ENCODE measurements at regions not wholly inside any gene's neighbourhood (a gene's known extent, or its start where the extent isn't known, plus 50 kb on each side); places are given as distances from the start of the nearest gene placed in this dataset.
A peak's percentile ranks its signal among the peaks of the same experiment; 100 is the strongest.

DNA sequence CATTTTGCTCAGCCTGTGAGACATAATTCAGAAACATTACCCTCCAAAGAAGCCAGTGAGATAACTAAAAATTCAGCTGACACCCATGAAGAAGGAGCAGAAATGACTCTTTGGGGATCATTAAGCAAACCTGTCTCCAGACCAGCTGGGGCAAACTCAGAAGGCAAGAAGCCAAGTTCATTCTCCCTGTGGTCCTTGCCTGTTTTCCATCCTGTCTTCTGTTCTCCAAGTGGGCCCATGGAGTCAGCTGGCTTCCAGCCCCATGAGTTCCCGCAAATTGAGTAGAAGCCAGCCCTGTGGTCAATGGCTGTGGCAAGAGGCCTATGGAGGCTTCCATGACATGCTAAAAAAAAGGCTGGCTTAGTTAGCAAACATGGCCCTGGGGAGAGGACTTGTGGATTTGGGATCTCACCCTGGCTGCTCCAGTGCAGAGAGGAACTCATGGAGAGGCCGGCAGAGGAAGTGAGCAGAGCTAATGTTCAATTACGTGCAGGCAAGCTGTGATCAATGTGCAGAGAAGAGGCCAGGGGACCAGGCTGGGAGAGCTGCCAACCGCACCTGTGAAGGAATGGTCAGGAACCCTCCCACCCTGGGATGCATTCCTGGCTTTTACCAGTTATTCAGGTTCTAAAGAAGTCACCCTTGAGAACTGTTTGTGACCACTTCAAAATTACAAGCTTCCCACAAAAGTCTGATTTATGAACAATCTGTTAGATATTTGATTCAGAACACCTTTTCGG is 229.1 kb downstream of the TSHZ3 start:
- no peak for DNase-seq (ENCODE audit: low read depth in 2 of 2)

DNA sequence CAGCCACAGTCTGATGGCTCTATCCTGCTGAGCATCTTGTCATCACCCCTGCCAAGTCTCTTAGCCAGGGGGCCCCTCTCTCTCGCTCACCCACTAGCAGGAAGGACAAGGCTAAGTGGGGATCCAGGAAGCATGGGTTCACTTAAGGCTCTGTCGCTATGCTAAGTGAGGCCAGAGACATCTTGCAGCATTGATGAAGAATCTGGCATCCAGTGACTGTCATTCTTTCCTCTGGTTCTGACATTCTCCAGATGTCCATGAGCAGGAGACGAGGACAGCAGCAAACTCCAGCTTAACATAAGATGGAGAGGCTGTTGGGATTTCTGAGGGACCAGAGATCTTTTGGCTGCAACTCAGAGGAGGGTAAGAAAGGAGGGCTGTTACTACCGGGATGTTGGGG is 230.2 kb downstream of the TSHZ3 start:
- DNase-seq (ENCODE audit: low read depth in 2 of 2): no peak

DNA sequence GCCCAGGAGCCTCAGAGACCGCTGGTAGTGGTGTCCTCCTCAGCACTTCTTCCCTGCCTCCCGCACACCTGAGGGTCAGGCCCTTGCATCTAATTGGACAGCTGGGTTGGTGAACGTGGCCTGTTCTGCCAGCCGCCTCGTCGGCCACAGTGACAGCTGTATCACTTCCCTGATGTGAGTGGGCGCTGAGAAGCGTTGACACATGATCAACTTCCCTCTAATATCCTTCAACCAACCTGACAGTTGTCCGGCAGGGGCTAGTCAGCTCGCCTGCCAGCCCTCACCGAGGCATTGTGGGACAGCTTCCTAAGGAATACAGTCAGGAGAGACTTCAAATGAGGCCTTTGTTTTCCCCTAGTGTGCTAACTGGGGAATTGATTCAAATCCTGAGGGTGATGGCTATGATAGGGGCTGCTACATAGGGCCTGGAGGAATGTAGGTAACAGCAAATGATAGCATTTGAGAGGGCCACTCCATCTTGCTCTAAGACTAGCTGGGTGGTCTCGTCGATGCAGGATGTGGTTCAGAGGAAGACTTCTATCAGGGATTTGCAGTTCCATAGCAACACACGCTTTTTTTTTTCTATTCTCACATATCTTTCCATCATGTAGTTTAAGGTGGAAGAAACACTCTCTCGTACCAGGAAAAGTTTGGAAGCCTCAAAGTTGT is 230.8 kb downstream of the TSHZ3 start:
- DNase-seq (ENCODE audit: low read depth in 2 of 2): no peak

DNA sequence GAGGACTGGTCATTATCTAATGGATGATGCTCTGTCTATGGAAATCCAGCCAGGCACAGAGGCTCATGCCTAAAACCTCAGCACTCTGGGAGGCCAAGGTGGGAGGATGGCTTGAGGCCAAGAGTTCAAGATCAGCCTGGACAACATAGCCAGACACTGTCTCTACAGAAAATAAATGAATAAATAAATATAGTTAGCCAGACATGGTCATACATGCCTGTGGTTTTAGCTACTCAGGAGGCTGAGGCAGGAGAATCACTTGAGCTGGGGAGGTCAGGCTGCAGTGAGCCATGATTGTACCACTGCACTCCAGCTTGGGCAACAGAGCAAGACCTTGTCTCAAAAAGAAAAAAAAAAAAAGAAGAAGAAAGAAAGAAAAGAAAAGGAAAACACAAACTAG is 234.7 kb downstream of the TSHZ3 start:
- DNase-seq (ENCODE audit: low read depth in 2 of 2): no peak

DNA sequence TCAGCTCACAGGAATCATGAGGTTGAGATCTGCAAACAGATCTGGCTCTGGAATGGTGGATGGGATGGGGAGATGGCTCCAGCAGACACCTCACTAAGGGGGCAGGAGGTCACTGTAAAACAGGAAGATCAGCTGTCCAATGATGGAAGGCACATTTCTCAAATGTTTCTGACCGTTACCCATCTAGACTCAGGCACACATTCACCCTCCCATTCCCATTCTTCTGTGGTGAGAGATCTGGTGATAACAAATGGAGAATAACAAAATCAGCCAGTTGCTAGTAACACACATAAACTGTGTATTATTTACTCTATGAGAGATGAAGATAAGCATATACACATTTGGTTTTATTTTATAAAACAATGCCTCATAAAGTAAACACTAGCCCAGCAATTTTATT is 235.9 kb downstream of the TSHZ3 start:
- DNase-seq (ENCODE audit: low read depth in 2 of 2): no peak

DNA sequence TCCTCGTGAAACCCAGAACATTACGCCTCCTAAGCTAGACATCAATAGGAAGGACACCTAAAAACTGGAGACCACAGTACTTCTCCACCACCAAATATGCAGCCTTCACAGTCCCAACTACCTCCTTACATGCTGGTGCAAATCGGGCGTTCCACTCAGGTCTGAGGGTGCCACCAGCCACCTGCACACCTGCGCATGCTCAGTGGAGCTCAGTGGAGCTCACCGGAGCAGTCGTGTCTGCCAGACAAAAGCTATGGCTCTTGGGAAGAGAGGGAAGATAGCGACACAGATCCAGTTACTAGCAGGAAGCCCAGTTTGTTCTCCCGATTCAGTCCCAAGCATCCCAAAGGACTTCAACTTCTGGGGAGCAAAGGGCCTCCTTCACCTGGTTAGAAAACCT is 237.1 kb downstream of the TSHZ3 start:
- no peak for DNase-seq (ENCODE audit: low read depth in 2 of 2)

DNA sequence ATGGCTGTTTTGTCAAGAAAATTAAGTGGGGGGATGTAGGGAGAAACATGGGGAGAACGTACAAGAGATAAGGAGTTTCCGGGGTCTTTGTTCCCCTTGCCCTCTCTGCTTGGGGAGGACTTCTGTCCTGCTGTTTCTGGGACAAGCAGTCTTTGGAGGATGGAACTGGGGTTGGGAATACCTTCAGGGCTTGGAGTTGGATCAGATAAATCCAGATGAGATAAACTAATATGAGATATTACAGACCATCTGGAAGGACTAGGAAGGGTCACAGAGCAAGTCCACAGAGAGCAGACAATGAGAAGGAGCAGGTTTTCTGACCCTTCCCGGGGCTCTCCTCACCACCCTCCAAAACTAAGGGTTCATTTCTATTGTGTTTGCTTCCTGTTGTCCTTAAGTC is 237.5 kb downstream of the TSHZ3 start:
- no peak for DNase-seq (ENCODE audit: low read depth in 2 of 2)

DNA sequence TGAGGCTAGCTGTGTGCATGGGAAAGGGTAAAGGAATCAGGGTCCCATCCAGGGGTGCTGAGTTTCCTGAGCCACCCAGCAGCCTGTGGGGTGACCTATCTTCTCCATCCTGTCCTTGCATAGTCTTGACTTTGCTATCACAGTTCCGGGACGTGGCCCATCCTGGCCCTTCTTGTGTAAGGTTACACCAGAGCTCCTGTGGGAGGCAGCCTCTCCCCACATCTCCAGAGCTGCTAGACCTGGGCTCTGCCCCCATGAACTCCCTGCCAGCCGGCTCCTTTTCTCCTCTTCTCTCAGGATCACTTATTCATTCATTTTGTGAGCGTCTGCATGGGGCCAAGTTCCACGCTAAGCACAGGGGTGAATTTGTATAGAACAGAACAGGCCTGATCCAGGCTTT is 238.9 kb downstream of the TSHZ3 start:
- DNase-seq (ENCODE audit: low read depth in 2 of 2): peak in 1 of 2 donors; percentile 2

DNA sequence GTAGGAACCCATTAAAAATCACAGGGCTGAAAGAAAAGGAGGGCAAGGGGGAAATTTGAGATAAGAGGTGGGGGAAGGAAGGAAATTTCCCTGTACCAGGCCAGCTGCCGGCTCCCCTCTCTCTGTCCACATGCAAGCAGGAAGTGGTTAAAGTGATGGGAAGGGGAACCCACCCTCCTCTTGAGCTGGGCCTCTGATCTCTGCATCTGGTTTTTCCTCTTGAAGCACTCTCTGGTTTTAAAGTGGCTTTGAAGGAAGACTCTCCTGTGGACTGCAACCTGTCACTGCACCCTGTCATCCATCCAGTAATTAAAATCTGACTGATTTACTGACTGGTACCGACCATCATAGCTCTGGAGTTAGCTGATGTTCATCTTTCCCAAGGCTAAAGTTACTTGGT is 239.6 kb downstream of the TSHZ3 start:
- no peak for DNase-seq (ENCODE audit: low read depth in 2 of 2)

DNA sequence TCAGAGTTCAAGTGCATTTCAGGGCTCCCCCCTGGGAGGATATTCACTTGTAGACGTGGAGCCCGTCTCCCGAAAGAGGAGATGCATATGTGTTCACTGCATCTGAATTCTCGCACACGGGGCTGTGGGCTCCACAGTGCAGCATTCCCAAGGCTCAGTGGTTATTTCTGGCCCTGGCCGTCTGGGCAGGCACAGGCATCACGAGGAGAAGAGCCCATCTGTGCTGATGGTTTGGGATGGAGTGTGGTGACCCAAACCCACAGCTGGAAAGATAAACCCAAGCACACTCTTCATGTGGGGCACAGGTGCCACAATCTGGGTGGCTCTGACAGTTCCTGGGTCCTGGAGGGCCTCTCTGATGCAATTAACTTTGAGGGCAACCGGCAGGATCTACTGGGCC is 242.1 kb downstream of the TSHZ3 start:
- no peak for DNase-seq (ENCODE audit: low read depth in 2 of 2)

DNA sequence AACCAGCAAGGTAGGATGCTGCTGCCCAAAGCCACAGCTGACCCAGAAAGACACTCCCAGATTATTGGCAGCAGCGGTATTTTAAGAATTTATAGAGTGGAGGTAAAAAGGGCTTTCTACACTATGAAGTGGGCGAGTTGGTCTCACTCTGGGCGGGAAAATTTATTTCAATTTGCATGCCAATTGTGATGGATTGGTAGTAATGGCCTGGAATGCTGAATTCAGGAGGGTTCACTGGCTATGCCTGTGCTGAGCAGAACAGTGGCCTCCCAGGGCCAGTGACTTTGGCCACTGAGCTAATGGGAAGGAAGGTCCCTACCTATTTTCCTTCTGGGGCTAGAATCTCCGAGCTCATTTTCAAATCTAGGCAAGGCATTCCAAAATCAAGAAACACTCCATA is 243.5 kb downstream of the TSHZ3 start:
- no peak for DNase-seq (ENCODE audit: low read depth in 2 of 2)

DNA sequence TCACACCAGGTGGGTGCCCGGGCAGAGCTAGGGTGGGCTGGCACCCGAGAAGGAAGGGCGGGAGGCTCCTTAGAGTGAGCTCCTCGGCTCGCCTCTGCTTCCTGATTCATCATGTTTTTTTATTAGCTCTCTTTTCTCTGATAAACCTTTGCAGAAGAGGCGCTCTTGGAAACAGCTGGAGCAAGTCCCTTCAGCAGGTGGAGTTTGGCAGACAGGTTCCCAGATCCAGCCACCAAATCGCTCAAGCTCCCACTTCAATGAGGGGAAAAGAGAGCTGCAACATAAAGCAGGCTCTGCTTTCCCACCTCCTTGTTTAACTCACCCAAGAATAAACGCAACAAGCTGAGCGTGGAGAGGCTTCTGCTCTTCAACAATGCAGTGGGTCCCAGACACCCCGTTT is 244.8 kb downstream of the TSHZ3 start:
- no peak for DNase-seq (ENCODE audit: low read depth in 2 of 2)

DNA sequence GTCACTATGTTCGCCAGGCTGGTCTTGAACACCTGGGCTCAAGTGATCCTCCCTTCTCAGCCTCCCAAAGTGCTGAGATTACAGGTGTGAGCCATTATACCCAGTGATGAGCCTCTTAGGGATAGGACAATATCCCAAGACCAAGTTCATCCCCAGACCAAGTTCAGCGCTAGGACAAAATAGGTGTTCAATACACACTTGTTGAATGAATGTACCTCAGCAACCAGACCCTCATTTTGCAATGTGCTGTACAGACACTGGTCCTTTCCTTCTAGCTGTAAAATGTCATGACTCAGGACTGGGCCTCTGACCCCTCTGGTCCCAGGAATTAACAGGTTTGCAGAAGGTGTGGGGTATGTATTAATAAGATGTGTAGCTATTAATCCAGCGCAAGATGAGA is 246.0 kb downstream of the TSHZ3 start:
- DNase-seq (ENCODE audit: low read depth in 2 of 2): no peak

DNA sequence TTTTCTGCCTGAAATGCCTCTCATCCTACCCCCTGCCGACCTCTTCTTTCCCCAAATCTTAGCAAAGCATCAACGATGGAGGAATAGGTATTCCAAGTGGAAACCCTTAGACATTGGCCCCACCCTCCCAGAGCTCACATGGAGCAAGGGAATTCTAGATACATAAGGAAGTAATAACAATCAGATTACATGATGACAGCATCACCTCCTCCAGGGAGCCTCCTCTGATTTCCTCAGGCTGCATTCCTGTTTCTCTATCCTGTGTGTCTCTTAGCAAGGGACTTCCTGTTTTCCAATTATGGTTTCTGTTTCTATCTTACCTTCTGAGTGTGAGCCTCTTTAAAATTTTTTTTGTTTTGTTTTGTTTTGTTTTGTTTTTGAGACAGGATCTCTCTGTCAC is 246.6 kb downstream of the TSHZ3 start:
- DNase-seq (ENCODE audit: low read depth in 2 of 2): no peak

DNA sequence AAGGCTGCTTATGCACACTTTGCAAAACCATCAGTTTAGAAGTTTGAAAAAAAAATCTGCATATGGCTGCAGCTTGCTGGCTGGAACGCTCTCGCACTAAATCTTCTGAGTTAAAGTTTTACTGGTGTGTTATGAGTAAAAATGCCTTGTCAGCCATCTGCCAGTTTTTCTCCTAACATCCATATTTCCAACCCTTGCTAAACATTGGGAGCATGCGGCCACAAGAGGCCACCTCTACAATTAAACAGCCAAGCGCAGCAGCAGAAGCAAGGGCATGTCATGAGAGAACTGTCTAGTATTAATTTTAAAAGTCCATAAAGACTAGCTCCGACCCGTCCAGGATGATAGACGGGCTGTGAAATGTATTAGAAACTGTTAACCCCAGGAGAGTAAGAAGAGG is 248.3 kb downstream of the TSHZ3 start:
- DNase-seq (ENCODE audit: low read depth in 2 of 2): no peak

DNA sequence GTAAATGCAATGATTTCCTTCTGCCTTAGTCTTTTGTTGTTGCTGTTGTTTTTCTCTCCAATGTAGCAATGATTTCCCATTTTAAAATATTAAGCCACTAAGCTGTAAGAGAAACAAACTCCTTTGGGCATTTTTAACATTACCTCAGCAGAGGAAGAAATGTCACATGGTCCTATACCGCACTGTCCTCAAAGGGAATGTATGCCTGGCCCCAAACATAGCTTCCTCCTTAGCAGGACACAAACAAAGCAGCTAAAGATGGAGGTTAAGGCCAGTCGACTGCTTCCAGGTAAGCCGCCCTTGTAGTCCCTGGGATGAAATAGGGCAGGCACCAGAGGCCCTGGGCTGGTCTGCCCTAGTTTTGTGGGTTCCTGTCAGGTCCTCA is 249.0 kb downstream of the TSHZ3 start:
- DNase-seq (ENCODE audit: low read depth in 2 of 2): no peak

DNA sequence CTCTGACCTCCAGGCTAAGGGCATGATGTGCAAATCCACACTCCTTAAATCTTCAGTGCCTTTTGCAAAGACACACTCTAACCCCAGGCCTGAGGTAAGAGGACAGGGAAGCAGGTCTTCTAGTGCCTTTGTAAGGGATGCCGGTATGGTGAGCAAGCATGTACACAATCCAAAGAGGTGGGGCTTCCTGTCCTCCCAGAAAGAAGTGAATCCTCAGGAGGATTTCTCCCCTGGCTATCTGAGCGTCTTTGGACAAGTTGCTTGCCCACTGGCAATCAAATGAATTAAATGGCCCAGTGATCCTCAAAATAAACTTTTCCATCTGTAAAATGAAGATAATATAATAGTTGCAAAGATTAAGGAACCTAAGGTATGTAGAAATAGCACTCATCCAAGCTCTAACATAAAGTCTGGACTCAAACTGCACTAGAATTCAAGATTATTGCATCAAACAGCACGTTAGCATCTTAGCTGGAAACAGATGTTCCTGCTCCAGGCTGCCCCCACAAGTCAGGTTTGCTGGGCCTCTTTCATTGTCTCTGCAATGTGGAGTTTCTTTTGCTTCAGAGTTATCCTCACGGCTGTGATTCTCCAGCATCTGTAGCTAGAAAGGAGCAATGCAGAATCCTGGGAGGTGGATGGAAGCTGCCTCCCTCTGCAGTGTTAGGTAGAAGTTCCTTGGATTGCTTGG is 249.6 kb downstream of the TSHZ3 start:
- DNase-seq (ENCODE audit: low read depth in 2 of 2): no peak

DNA sequence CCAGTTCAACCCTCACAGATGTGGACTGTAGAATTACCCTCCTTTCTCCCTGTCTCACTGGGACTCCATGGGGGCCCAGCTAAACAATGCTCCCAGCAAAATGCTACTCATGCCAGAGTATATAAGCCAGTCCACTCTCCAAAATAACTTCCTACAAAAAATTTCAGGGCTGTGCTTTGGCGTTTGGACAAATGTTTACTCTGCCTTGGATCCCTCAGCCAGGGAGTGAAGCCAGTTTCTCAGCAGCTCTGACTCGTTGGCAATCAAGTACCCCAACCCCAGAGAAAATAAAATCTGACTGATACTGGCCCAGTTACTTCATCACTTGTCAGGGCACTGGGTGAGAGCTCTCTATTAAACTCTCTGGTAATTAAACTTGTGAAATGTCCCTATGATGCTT is 250.4 kb downstream of the TSHZ3 start:
- DNase-seq (ENCODE audit: low read depth in 2 of 2): no peak

DNA sequence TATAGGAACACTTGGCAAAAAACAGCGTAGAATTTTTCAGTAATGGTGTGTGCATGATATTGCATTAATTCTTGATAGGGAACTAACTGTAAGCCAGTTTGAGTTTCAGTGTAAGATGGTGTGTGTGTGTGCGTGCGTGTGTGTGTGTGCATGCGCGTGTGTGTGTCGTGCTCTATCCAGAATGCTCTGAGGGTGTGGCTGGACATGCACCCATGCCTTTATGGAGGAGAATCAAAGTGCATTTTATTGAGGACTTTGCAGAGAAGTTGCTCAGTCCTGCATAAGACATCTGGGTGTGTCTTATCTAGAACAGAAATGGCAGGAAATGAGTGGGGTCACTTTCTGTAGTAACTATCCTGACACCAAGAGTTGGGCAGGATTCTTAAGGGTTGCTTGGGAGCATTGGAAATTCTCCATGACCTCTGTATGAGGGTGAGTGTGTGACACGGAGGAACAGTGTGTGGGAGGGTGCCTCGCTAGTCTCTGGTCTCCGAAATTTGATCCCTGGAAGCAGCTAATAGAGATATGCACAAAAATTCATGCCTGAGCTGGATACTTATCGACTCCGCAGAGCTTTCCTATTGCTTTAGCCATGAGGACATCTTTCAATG is 252.2 kb downstream of the TSHZ3 start:
- DNase-seq (ENCODE audit: low read depth in 2 of 2): no peak

DNA sequence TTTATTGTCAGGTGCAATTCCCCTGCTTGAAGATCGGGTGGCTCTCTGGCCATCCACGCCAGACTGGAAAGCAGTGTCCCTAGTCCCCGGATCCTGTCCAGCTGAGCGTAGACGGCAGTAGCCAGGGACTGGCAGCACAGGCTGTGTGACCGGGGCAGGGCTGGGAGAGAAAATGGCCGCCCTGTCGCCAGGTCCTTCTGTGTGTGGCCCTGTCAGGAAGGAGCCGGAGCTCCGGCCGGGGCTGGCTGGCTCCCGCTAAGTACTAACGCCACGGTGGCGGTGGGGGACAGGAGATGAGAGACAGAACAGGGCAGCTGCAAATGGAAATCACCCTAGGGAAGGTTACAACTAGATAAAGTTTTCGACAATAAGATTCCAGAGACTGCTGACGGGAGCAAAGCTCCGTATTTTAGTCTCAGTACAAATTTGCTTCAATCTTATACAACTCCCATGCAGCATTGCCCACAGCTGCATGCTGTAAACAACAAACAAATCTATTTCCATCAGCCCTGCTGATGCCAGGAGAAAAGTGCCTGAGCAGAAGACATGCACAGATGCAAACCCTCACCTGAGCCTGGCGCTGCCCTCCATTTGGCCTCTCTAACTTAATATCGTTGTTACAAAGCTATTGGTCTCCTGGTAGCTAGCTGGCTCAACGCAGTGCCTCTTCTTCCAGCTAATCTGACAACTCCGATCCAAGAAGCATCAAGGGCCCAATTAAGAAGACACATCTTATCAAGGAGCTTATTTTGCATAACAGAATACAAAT is 253.0 kb downstream of the TSHZ3 start:
- no peak for DNase-seq (ENCODE audit: low read depth in 2 of 2)

DNA sequence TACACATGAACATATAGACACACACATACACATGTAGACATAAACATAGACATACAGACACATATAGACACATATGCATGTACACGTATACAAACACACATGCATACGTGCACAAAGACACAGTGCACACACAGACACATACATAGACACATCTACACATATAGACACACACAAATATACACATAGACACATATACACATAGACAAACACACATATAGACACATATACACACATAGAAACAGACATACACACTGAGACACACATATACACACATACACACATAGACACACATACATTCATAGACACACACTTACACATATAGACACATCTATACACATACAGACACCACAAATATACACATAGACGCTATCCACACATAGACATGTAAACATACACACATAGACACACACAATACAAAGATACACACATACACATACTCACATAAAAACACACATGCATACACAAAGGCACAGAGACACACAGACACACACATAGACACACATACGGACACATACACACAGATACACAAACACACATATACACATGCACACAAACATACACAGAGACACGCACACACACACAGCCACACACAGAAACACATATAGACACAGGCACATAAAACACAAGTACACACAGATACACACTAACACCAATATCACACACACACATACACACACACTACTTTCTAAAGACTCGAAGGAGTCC is 254.0 kb downstream of the TSHZ3 start:
- no peak for DNase-seq (ENCODE audit: low read depth in 2 of 2)

Data from stimulated activated CD4-positive, alpha-beta T cell treated with anti-CD3 and anti-CD28 coated beads, Interleukin-4, amount 100 ng/mL, for 48 hours (primary cell).